SIG-M5 treated with dmso at 0.1 percent for 504 hours (cell line): ENCODE measurements at regions not wholly inside any gene's neighbourhood (a gene's known extent, or its start where the extent isn't known, plus 50 kb on each side); places are given as distances from the start of the nearest gene placed in this dataset.

Experiments
- DNase-seq: peaks from one replicate; lab custom pipeline; 2025; ENCODE audit not compliant: unreplicated experiment; lab: John Stamatoyannopoulos, UW

- DNase-seq = no peak
These were observed 215.1 kb downstream of the PTPRU start for GRCh38 chr1:29451368-29451892.

GRCh38 chr1:29450591-29450990 is 214.3 kb downstream of the PTPRU start:
- no peak for DNase-seq

GRCh38 chr1:29448456-29449235 is 212.3 kb downstream of the PTPRU start:
- DNase-seq = no peak

GRCh38 chr1:29447368-29447767 is 211.0 kb downstream of the PTPRU start:
- no peak for DNase-seq

GRCh38 chr1:29444782-29445729 is 208.7 kb downstream of the PTPRU start:
- no peak for DNase-seq

- DNase-seq = no peak
These were observed 207.9 kb downstream of the PTPRU start for GRCh38 chr1:29444081-29444715.

GRCh38 chr1:29441916-29442668 is 205.8 kb downstream of the PTPRU start:
- DNase-seq = no peak

- no peak for DNase-seq
These were observed 203.3 kb downstream of the PTPRU start for GRCh38 chr1:29439615-29440014.

GRCh38 chr1:29438991-29439390 is 202.7 kb downstream of the PTPRU start:
- DNase-seq = no peak

- DNase-seq = no peak
These were observed 201.6 kb downstream of the PTPRU start for GRCh38 chr1:29437946-29438345.

GRCh38 chr1:29436181-29436785 is 200.0 kb downstream of the PTPRU start:
- DNase-seq = no peak

GRCh38 chr1:29433830-29434229 is 197.5 kb downstream of the PTPRU start:
- no peak for DNase-seq

GRCh38 chr1:29431138-29431537 is 194.8 kb downstream of the PTPRU start:
- DNase-seq = no peak

- no peak for DNase-seq
These were observed 193.3 kb downstream of the PTPRU start for GRCh38 chr1:29429656-29430055.

GRCh38 chr1:29428997-29429396 is 192.7 kb downstream of the PTPRU start:
- no peak for DNase-seq

GRCh38 chr1:29428280-29428615 is 191.9 kb downstream of the PTPRU start:
- DNase-seq = no peak

- no peak for DNase-seq
These were observed 191.4 kb downstream of the PTPRU start for GRCh38 chr1:29427614-29428279.

- DNase-seq = no peak
These were observed 190.5 kb downstream of the PTPRU start for GRCh38 chr1:29426701-29427279.

GRCh38 chr1:29425631-29426030 is 189.3 kb downstream of the PTPRU start:
- no peak for DNase-seq
